IMR-90 (cell line): ENCODE measurements at regions not wholly inside any gene's neighbourhood (a gene's known extent, or its start where the extent isn't known, plus 50 kb on each side); places are given as distances from the start of the nearest gene placed in this dataset.

ENCODE experiments used
- ATAC-seq: fragments of 200-7000 bp; cut with Tn5 transposase; 2 replicates; pipeline ENCODE4 v1.9.1; 2020; ENCODE audit warnings: low read depth, mild to moderate bottlenecking, moderate library complexity
- BruUV-seq: library from RNA; stranded (reverse); fragments of 400-500 nt; replicated peaks from 2 replicates; lab custom pipeline; 2021; lab: Mats Ljungman, UMichigan
- CTCF ChIA-PET: fragments of 300-600 bp; formaldehyde crosslinking; extraction: SDS; loops from one replicate; lab custom pipeline; 2021; ENCODE audit warnings: antibody characterized with exemption; lab: Yijun Ruan, JAX
- POLR2A ChIA-PET: fragments of 300-600 bp; sonication (Branson Sonifier 250); formaldehyde crosslinking; loops from one replicate; lab custom pipeline; 2022; ENCODE audit warnings: antibody characterized with exemption; ENCODE audit not compliant: unreplicated experiment; lab: Charles Lee
- DNase-seq: peaks from one replicate; pipeline ENCODE4 v3.0.0; 2013
- H2AFZ ChIP-seq: replicated peaks from 2 replicates; pipeline ENCODE3; 2013; ENCODE audit warnings: low read length, mild to moderate bottlenecking; ENCODE audit not compliant: poor library complexity
- H2AK5ac ChIP-seq: 2 replicates; pipeline ENCODE4 v1.6.1; 2013; ENCODE audit warnings: low read depth, low read length, inconsistent platforms
- H2AK9ac ChIP-seq: replicated peaks from 2 replicates; pipeline ENCODE3; 2013; ENCODE audit warnings: mild to moderate bottlenecking, low read depth, low read length, moderate library complexity; ENCODE audit not compliant: poor library complexity
- H2BK120ac ChIP-seq: 2 replicates; pipeline ENCODE4 v1.6.1; 2013; ENCODE audit warnings: low read depth, low read length, inconsistent platforms
- H2BK15ac ChIP-seq: 3 replicates; pipeline ENCODE4 v1.6.1; 2013; ENCODE audit warnings: low read depth, low read length, inconsistent platforms
- H2BK20ac ChIP-seq: 2 replicates; pipeline ENCODE4 v1.6.1; 2013; ENCODE audit warnings: low read depth, mild to moderate bottlenecking, inconsistent platforms, low read length, moderate library complexity
- H2BK5ac ChIP-seq: 2 replicates; pipeline ENCODE4 v1.6.1; 2013; ENCODE audit warnings: mild to moderate bottlenecking, low read depth, low read length, inconsistent platforms; ENCODE audit not compliant: poor library complexity, severe bottlenecking
- H3K14ac ChIP-seq: replicated peaks from 2 replicates; pipeline ENCODE4 v1.6.1; 2013; ENCODE audit warnings: low read depth, low read length, inconsistent platforms
- H3K18ac ChIP-seq: 2 replicates; pipeline ENCODE4 v1.6.1; 2013; ENCODE audit warnings: low read depth, low read length, control low read depth
- H3K23ac ChIP-seq: 2 replicates; pipeline ENCODE4 v1.6.1; 2013; ENCODE audit warnings: low read depth, low read length, inconsistent platforms
- H3K27ac ChIP-seq: 2 replicates; pipeline ENCODE4 v1.5.1; 2013; ENCODE audit warnings: mild to moderate bottlenecking, control low read depth, low read length; ENCODE audit not compliant: insufficient read depth
- H3K27me3 ChIP-seq: 2 replicates; pipeline ENCODE4 v1.6.1; 2013; ENCODE audit warnings: low read length; ENCODE audit not compliant: control insufficient read depth, insufficient read depth
- H3K36me3 ChIP-seq: 2 replicates; pipeline ENCODE4 v1.6.1; 2013; ENCODE audit warnings: low read length, mixed read lengths; ENCODE audit not compliant: control insufficient read depth, insufficient read depth
- H3K4ac ChIP-seq: 2 replicates; pipeline ENCODE4 v1.6.1; 2013; ENCODE audit warnings: low read depth, low read length, inconsistent platforms
- H3K4me1 ChIP-seq: 2 replicates; pipeline ENCODE4 v1.6.1; 2013; ENCODE audit warnings: low read length, mixed read lengths; ENCODE audit not compliant: control insufficient read depth, insufficient read depth
- H3K4me2 ChIP-seq: 2 replicates; pipeline ENCODE4 v1.6.1; 2013; ENCODE audit warnings: low read depth, mild to moderate bottlenecking, control low read depth, low read length, moderate library complexity
- H3K4me3 ChIP-seq: 2 replicates; pipeline ENCODE4 v1.5.1; 2013; ENCODE audit warnings: low read depth, mild to moderate bottlenecking, control low read depth, low read length, moderate library complexity; ENCODE audit not compliant: insufficient read depth
- H3K56ac ChIP-seq: 2 replicates; pipeline ENCODE4 v1.6.1; 2013; ENCODE audit warnings: low read length, inconsistent platforms; ENCODE audit not compliant: insufficient read depth; ENCODE audit errors: extremely low read depth
- H3K79me1 ChIP-seq, 2 experiments: 2 replicates each; pipeline ENCODE4 v1.6.1; 2013; ENCODE audit warnings: low read length in 2 of 2, inconsistent platforms in 1 of 2, low read depth in 1 of 2
- H3K9ac ChIP-seq: 2 replicates; pipeline ENCODE4 v1.6.1; 2013; ENCODE audit warnings: low read depth, low read length, control low read depth
- H3K9me1 ChIP-seq: 2 replicates; pipeline ENCODE4 v1.6.1; 2013; ENCODE audit warnings: low read length, inconsistent platforms; ENCODE audit not compliant: insufficient read depth
- H3K9me3 ChIP-seq: 2 replicates; pipeline ENCODE4 v1.6.1; 2013; ENCODE audit warnings: low read length; ENCODE audit not compliant: control insufficient read depth, insufficient read depth
- H4K20me1 ChIP-seq: 2 replicates; pipeline ENCODE4 v1.6.1; 2013; ENCODE audit warnings: low read length, inconsistent platforms; ENCODE audit not compliant: insufficient read depth
- H4K5ac ChIP-seq: 2 replicates; pipeline ENCODE4 v1.6.1; 2013; ENCODE audit warnings: mild to moderate bottlenecking, low read depth, low read length, control low read depth
- H4K8ac ChIP-seq, 2 experiments: 2 replicates each; pipeline ENCODE4 v1.6.1; 2013; ENCODE audit warnings: low read depth in 2 of 2, low read length in 2 of 2, control low read depth in 1 of 2, inconsistent platforms in 1 of 2
- H4K91ac ChIP-seq: 2 replicates; pipeline ENCODE4 v1.6.1; 2013; ENCODE audit warnings: low read depth, low read length, inconsistent platforms; ENCODE audit not compliant: insufficient read depth
- BHLHE40 ChIP-seq: fragments of 150-350 bp; IDR thresholded peaks from 2 replicates; pipeline ENCODE4 v1.6.1; 2016; ENCODE audit warnings: mild to moderate bottlenecking, low read depth, low read length
- CEBPB ChIP-seq: IDR thresholded peaks from 2 replicates; pipeline ENCODE4 v1.6.1; 2012; ENCODE audit warnings: low read depth, low read length, improper control_type of control experiment
- CHD1 ChIP-seq: IDR thresholded peaks from 2 replicates; pipeline ENCODE4 v1.6.1; 2012; ENCODE audit warnings: low read depth, low read length, improper control_type of control experiment
- ELK1 ChIP-seq: fragments of 150-350 bp; IDR thresholded peaks from 2 replicates; pipeline ENCODE4 v1.6.1; 2016; ENCODE audit warnings: low read depth, mild to moderate bottlenecking, low read length, moderate library complexity, borderline replicate concordance
- FOS ChIP-seq: fragments of 150-350 bp; IDR thresholded peaks from 2 replicates; pipeline ENCODE4 v1.6.1; 2016; ENCODE audit warnings: low read depth, low read length
- MAFK ChIP-seq: IDR thresholded peaks from 2 replicates; pipeline ENCODE4 v1.6.1; 2012; ENCODE audit warnings: low read depth, low read length, improper control_type of control experiment
- MAZ ChIP-seq: IDR thresholded peaks from 2 replicates; pipeline ENCODE4 v1.6.1; 2012; ENCODE audit warnings: low read depth, mild to moderate bottlenecking, low read length, improper control_type of control experiment, moderate library complexity, borderline replicate concordance
- MXI1 ChIP-seq: IDR thresholded peaks from 2 replicates; pipeline ENCODE4 v1.6.1; 2012; ENCODE audit warnings: low read depth, mild to moderate bottlenecking, low read length, moderate library complexity, borderline replicate concordance
- NFE2L2 ChIP-seq: fragments of 150-350 bp; IDR thresholded peaks from 2 replicates; pipeline ENCODE4 v1.6.1; 2016; ENCODE audit warnings: low read depth, mild to moderate bottlenecking, low read length
- POLR2A ChIP-seq: IDR thresholded peaks from 2 replicates; pipeline ENCODE4 v1.6.1; 2012; ENCODE audit warnings: mild to moderate bottlenecking, low read depth, low read length
- RAD21 ChIP-seq: IDR thresholded peaks from 2 replicates; pipeline ENCODE4 v1.6.1; 2012; ENCODE audit warnings: low read length, improper control_type of control experiment
- RCOR1 ChIP-seq: IDR thresholded peaks from 2 replicates; pipeline ENCODE4 v1.6.1; 2012; ENCODE audit warnings: mild to moderate bottlenecking, low read length, improper control_type of control experiment; ENCODE audit not compliant: insufficient replicate concordance
- RFX5 ChIP-seq: IDR thresholded peaks from 2 replicates; pipeline ENCODE4 v1.8.0; 2012; ENCODE audit warnings: low read depth, mild to moderate bottlenecking, low read length, moderate library complexity
- SMC3 ChIP-seq: fragments of 150-350 bp; IDR thresholded peaks from 2 replicates; pipeline ENCODE4 v1.6.1; 2016; ENCODE audit warnings: low read depth, mild to moderate bottlenecking, antibody characterized with exemption, low read length, moderate library complexity
- WGBS, 2 experiments: methylation state at CpG; one replicate each; pipeline versions ENCODE4 v1.1.5 to v1.1.7; 2013; ENCODE audit warnings: missing lambda C conversion rate in 2 of 2; ENCODE audit not compliant: insufficient read length in 1 of 2; ENCODE audit errors: extremely low coverage in 2 of 2; 5-methylcytosine and 5-hydroxymethylcytosine counted together
- dilution Hi-C: fragments of 300-500 bp; cut with HindIII; formaldehyde crosslinking; loops from one replicate; pipeline ENCODE4 v1.14.3; 2018; ENCODE audit warnings: low sequenced_read_pairs; ENCODE audit not compliant: unreplicated experiment
- in situ Hi-C: fragments of 300-500 bp; cut with MboI; formaldehyde crosslinking; loops from 3 replicates; pipeline ENCODE4 v1.14.3; 2019; ENCODE audit warnings: low sequenced_read_pairs, inconsistent platforms, mixed read lengths
- intact Hi-C: fragments of 100-400 bp; cut with micrococcal nuclease; formaldehyde crosslinking; loops from 2 replicates; pipeline ENCODE4 v1.10.0; 2022
- TF ChIP-seq, protein P1 (sequence below): fragments of 150-350 bp; IDR thresholded peaks from 2 replicates; pipeline ENCODE4 v1.6.1; 2017; ENCODE audit warnings: mild to moderate bottlenecking, antibody characterized with exemption, low read length, low read depth
- TF ChIP-seq, protein P2 (sequence below): conservative IDR thresholded peaks from 2 replicates; pipeline ENCODE4 v1.5.1; 2012; ENCODE audit warnings: mild to moderate bottlenecking, low read depth, low read length, improper control_type of control experiment

GRCh38 chr20:21018576-21018975, 87.6 kb downstream of the LINC00237 start:
- Histone ChIP-seq H2AK5ac (no peak overlapping the region), H3K18ac (no peak overlapping the region), H4K8ac (no peak overlapping the region), H2AK9ac (no peak overlapping the region), H2BK5ac (no peak overlapping the region), H3K9me1 (no peaks in the 10 kb centered on the region), H3K23ac (no peak overlapping the region), H2BK15ac (no peak overlapping the region), H3K14ac (no peak overlapping the region), H2BK20ac (no peak overlapping the region), H4K20me1 (no peaks in the 10 kb centered on the region), H3K9ac (no peak overlapping the region), H3K79me1 (no peaks in the 10 kb centered on the region), H3K27me3 (no peaks in the 10 kb centered on the region), H3K56ac (no peak overlapping the region), H3K4me2 (no peak overlapping the region), H2BK120ac (no peak overlapping the region), H3K27ac (no peak overlapping the region), H3K4ac (no peak overlapping the region), H3K9me3 (no peaks in the 10 kb centered on the region), H3K36me3 (no peaks in the 10 kb centered on the region), H3K4me1 (no peaks in the 10 kb centered on the region), H3K4me3 (no peak overlapping the region), H4K91ac (no peak overlapping the region), H4K5ac (no peak overlapping the region), H2AFZ (no peak overlapping the region)
- intact Hi-C loops, result no loop called here
- 33% methylated on average over 1 of the region's 4 CpGs; no CpG with 5 or more reads in 1 of the 2 experiments for WGBS, 2 experiments
- in situ Hi-C loops, result no loop called here
- ChIA-PET POLR2A (no interaction called here), CTCF (interaction anchor here (0.6 kb wide), 1 partner anchor 65 kb away, joined by 4 read pairs; no protein-coding TSS in a partner anchor)
- ATAC-seq, result no peak
- TF ChIP-seq MXI1 (no peak), CEBPB (no peak), RFX5 (no peak), MAFK (no peak), FOS (no peak), CHD1 (no peak), MAZ (no peak), SMC3 (no peak), RAD21 (no peak), RCOR1 (no peak), ELK1 (no peak), POLR2A (no peak), BHLHE40 (no peak), NFE2L2 (no peak)
- TF ChIP-seq, protein P1, sequence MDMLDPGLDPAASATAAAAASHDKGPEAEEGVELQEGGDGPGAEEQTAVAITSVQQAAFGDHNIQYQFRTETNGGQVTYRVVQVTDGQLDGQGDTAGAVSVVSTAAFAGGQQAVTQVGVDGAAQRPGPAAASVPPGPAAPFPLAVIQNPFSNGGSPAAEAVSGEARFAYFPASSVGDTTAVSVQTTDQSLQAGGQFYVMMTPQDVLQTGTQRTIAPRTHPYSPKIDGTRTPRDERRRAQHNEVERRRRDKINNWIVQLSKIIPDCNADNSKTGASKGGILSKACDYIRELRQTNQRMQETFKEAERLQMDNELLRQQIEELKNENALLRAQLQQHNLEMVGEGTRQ, result no peak
- TF ChIP-seq, protein P2, sequence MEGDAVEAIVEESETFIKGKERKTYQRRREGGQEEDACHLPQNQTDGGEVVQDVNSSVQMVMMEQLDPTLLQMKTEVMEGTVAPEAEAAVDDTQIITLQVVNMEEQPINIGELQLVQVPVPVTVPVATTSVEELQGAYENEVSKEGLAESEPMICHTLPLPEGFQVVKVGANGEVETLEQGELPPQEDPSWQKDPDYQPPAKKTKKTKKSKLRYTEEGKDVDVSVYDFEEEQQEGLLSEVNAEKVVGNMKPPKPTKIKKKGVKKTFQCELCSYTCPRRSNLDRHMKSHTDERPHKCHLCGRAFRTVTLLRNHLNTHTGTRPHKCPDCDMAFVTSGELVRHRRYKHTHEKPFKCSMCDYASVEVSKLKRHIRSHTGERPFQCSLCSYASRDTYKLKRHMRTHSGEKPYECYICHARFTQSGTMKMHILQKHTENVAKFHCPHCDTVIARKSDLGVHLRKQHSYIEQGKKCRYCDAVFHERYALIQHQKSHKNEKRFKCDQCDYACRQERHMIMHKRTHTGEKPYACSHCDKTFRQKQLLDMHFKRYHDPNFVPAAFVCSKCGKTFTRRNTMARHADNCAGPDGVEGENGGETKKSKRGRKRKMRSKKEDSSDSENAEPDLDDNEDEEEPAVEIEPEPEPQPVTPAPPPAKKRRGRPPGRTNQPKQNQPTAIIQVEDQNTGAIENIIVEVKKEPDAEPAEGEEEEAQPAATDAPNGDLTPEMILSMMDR, result no peak
- BruUV-seq, result no TSS peak
- DNase-seq, result no peak
- dilution Hi-C loops, result no loop called here
